CD14-positive monocyte (primary cell): ENCODE measurements at regions not wholly inside any gene's neighbourhood (a gene's known extent, or its start where the extent isn't known, plus 50 kb on each side); places are given as distances from the start of the nearest gene placed in this dataset.

Experiments used
- DNase-seq, 3 donors: peaks; one replicate each; pipeline ENCODE4 v3.0.0-alpha.2; 2011 to 2022
- H2AFZ ChIP-seq: 2 replicates; pipeline ENCODE4 v1.6.0; 2012; ENCODE audit warnings: mild to moderate bottlenecking, low read depth, low read length, inconsistent platforms; ENCODE audit not compliant: insufficient read depth, poor library complexity, severe bottlenecking
- H3K27ac ChIP-seq, 2 donors: 1 replicate in 1 of 2; 2 replicates in 1 of 2; pipeline ENCODE4 v1.5.1; 2012 to 2013; ENCODE audit warnings: low read length in 2 of 2, control low read depth in 1 of 2, inconsistent platforms in 1 of 2, low read depth in 1 of 2, mild to moderate bottlenecking in 1 of 2
- H3K27me3 ChIP-seq, 2 donors: one replicate each; pipeline versions ENCODE4 v1.6.0 to v1.6.1; 2011 to 2013; ENCODE audit warnings: low read length in 2 of 2; ENCODE audit not compliant: control insufficient read depth in 2 of 2, insufficient read depth in 2 of 2
- H3K36me3 ChIP-seq, 2 donors: replicated peaks in 1 of 2; 1 replicate in 1 of 2; 2 replicates in 1 of 2; pipeline versions ENCODE4 v1.5.1 to v1.6.1; 2012 to 2013; ENCODE audit warnings: low read length in 2 of 2, control low read depth in 1 of 2, inconsistent platforms in 1 of 2, mild to moderate bottlenecking in 1 of 2; ENCODE audit not compliant: insufficient read depth in 2 of 2, control insufficient read depth in 1 of 2
- H3K4me1 ChIP-seq, 2 donors: 1 replicate in 1 of 2; 2 replicates in 1 of 2; pipeline versions ENCODE4 v1.5.1 to v1.6.1; 2012 to 2013; ENCODE audit warnings: low read length in 2 of 2, control low read depth in 1 of 2, inconsistent platforms in 1 of 2, mild to moderate bottlenecking in 1 of 2, moderate library complexity in 1 of 2; ENCODE audit not compliant: insufficient read depth in 2 of 2, control insufficient read depth in 1 of 2
- H3K4me2 ChIP-seq: replicated peaks from 2 replicates; pipeline ENCODE3; 2012; ENCODE audit warnings: low read length, moderate library complexity, mild to moderate bottlenecking; ENCODE audit not compliant: poor library complexity, severe bottlenecking; ENCODE audit errors: extremely low read depth
- H3K4me3 ChIP-seq, 3 experiments: fragments of 200-600 bp in 1 of 3; sonication (generic) in 1 of 3; replicated peaks in 1 of 3; 1 replicate in 2 of 3; 2 replicates in 1 of 3; pipeline ENCODE4 v1.5.1; 2011 to 2013; ENCODE audit warnings: low read length in 3 of 3, mild to moderate bottlenecking in 3 of 3, control low read depth in 2 of 3, low read depth in 2 of 3, inconsistent platforms in 1 of 3, moderate library complexity in 1 of 3
- H3K79me2 ChIP-seq: 2 replicates; pipeline ENCODE4 v1.6.0; 2012; ENCODE audit warnings: mild to moderate bottlenecking, control low read depth, inconsistent platforms, low read length, moderate library complexity; ENCODE audit not compliant: insufficient read depth
- H3K9ac ChIP-seq: 2 replicates; pipeline ENCODE4 v1.6.0; 2017; ENCODE audit warnings: low read length, mild to moderate bottlenecking; ENCODE audit not compliant: insufficient read depth, poor library complexity, severe bottlenecking
- H3K9me3 ChIP-seq, 2 donors: replicated peaks in 1 of 2; 1 replicate in 1 of 2; 2 replicates in 1 of 2; pipeline versions ENCODE4 v1.5.1 to v1.6.1; 2012 to 2013; ENCODE audit warnings: low read length in 2 of 2, control low read depth in 1 of 2; ENCODE audit not compliant: control insufficient read depth in 1 of 2, insufficient read depth in 1 of 2
- H4K20me1 ChIP-seq: 2 replicates; pipeline ENCODE4 v1.6.0; 2012; ENCODE audit warnings: mild to moderate bottlenecking, low read length, control low read depth, moderate library complexity; ENCODE audit not compliant: insufficient read depth
- H3K27ac Mint-ChIP-seq, 7 donors: one replicate each; pipeline ENCODE4 v1.8.0; 2020; ENCODE audit warnings: mild to moderate bottlenecking in 7 of 7, mixed read lengths in 7 of 7, moderate library complexity in 6 of 7, inconsistent platforms in 2 of 7
- H3K27me3 Mint-ChIP-seq, 3 donors: one replicate each; pipeline ENCODE4 v1.8.0; 2021 to 2022; ENCODE audit warnings: low read depth in 3 of 3, mild to moderate bottlenecking in 3 of 3, mixed read lengths in 3 of 3, moderate library complexity in 3 of 3, inconsistent platforms in 1 of 3
- H3K36me3 Mint-ChIP-seq, 2 donors: one replicate each; pipeline ENCODE4 v1.8.0; 2020; ENCODE audit warnings: mixed read lengths in 2 of 2, inconsistent platforms in 1 of 2, mild to moderate bottlenecking in 1 of 2
- H3K4me1 Mint-ChIP-seq: one replicate; pipeline ENCODE4 v1.8.0; 2020; ENCODE audit warnings: mild to moderate bottlenecking, mixed read lengths
- H3K4me3 Mint-ChIP-seq, 2 donors: one replicate each; pipeline ENCODE4 v1.8.0; 2020; ENCODE audit warnings: mild to moderate bottlenecking in 2 of 2, mixed read lengths in 2 of 2, moderate library complexity in 1 of 2
- H3K9me3 Mint-ChIP-seq, 7 donors: one replicate each; pipeline ENCODE4 v1.8.0; 2020 to 2022; ENCODE audit warnings: mixed read lengths in 7 of 7, mild to moderate bottlenecking in 6 of 7, moderate library complexity in 6 of 7, inconsistent platforms in 2 of 7
- CTCF ChIP-seq: fragments of 200-600 bp; IDR thresholded peaks from one replicate; pipeline ENCODE4 v1.8.0; 2022; ENCODE audit warnings: antibody characterized with exemption, mild to moderate bottlenecking
- WGBS: methylation state at CpG from one replicate; pipeline ENCODE4 v1.1.5; 2013; ENCODE audit warnings: missing lambda C conversion rate; ENCODE audit not compliant: insufficient coverage; 5-methylcytosine and 5-hydroxymethylcytosine counted together
- intact Hi-C, 2 donors: fragments of 100-400 bp; cut with micrococcal nuclease; formaldehyde crosslinking; loops; one replicate each; pipeline versions ENCODE4 v1.15.0 to v1.15.1; 2023

GRCh38 chr5:92990771-92991170 lies 590.2 kb downstream of the NR2F1-AS1 start:
- Histone ChIP-seq H2AFZ (no peak overlapping the region), H3K4me2 (no peak overlapping the region), H3K36me3 (no peaks in the 10 kb centered on the region), H3K27me3 (no peaks in the 10 kb centered on the region), H3K79me2 (no peaks in the 10 kb centered on the region), H3K4me1 (no peaks in the 10 kb centered on the region), H4K20me1 (no peaks in the 10 kb centered on the region), H3K9me3 (peaks cover 0 to 4% of the 10 kb centered on the region in 2 donors), H3K4me3 (no peak overlapping the region), H3K9ac (no peak overlapping the region), H3K27ac (no peak overlapping the region)
- Mint-ChIP-seq H3K27ac (no peak overlapping the region), H3K27me3 (no peaks in the 10 kb centered on the region), H3K4me3 (no peak overlapping the region), H3K9me3 (peaks cover 0 to 7% (median 2%) of the 10 kb centered on the region in 7 donors), H3K4me1 (no peaks in the 10 kb centered on the region), H3K36me3 (no peaks in the 10 kb centered on the region)
- intact Hi-C loops: no loop called here
- no peak for DNase-seq
- 76% methylated on average over 4 of the region's 6 CpGs for WGBS
- no peak for TF ChIP-seq CTCF

- H3K36me3 ChIP-seq: no peaks in the 10 kb centered on the region
- no peak overlapping the region for H3K4me2 ChIP-seq
- no peaks in the 10 kb centered on the region for H3K4me1 ChIP-seq
- intact Hi-C loops: no loop called here
- Mint-ChIP-seq H3K36me3 (no peaks in the 10 kb centered on the region), H3K4me3 (no peak overlapping the region), H3K27ac (no peak overlapping the region), H3K9me3 (peaks cover 4 to 10% (median 6%) of the 10 kb centered on the region in 7 donors), H3K4me1 (no peaks in the 10 kb centered on the region), H3K27me3 (no peaks in the 10 kb centered on the region)
- no CpG with 5 or more reads among the region's 1 CpG for WGBS
- no peak for TF ChIP-seq CTCF
- no peaks in the 10 kb centered on the region for H3K27me3 ChIP-seq
- no peaks in the 10 kb centered on the region for H3K79me2 ChIP-seq
- no peak overlapping the region for H3K27ac ChIP-seq
- H3K9me3 ChIP-seq: peaks cover 6 to 11% of the 10 kb centered on the region in 2 donors
- no peak overlapping the region for H2AFZ ChIP-seq
- no peak overlapping the region for H3K4me3 ChIP-seq
- H3K9ac ChIP-seq: no peak overlapping the region
- no peak for DNase-seq
- H4K20me1 ChIP-seq: no peaks in the 10 kb centered on the region
Observed at GRCh38 chr5:92981001-92981400, 600.0 kb downstream of the NR2F1-AS1 start.
